HG03342 (cell line): ENCODE measurements at regions not wholly inside any gene's neighbourhood (a gene's known extent, or its start where the extent isn't known, plus 50 kb on each side); places are given as distances from the start of the nearest gene placed in this dataset.

Experiments
- ATAC-seq: cut with Tn5 transposase; IDR thresholded peaks from one replicate; pipeline ENCODE4 v1.9.1; 2021; ENCODE audit warnings: mild to moderate bottlenecking, moderate library complexity; ENCODE audit not compliant: unreplicated experiment

DNA sequence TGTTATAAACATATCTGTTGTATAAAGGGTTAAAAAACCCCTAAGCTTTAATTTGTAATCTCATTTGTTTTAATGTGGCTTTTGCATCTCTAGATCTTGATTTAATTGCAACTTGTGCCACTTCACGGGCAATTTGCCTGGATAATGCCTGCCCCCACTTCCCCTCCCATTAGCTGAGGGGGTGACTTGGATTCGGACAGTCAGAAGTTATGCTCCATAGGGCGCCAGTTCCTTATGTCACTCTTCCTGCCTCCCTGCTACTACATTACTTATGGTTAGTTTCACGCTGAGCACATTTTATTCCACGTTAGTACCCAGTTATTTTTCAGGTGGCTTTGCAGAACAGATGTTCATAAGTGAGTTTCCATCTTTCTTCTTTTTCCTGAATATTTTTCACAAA is 1015.2 kb upstream of the PHF14 start:
- ATAC-seq: no peak

DNA sequence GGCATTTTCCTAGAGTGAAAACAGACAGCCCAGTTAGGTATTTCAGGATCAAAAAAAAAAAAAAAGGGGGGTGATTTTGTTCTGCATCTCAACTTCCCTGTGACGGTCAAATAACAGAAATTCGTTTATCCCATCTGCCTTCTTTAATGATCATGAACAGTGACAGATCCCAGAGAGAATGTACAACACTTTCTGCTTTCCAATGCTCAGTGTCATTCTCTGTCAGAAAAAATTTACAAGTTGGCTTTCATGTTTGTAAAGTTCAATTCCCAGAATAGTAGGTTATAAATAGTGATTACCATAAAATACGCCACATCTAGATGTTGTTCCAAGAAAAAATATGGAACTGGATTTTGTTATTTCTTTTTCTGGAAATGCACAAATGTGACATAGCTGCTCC is 1013.2 kb upstream of the PHF14 start:
- no peak for ATAC-seq

DNA sequence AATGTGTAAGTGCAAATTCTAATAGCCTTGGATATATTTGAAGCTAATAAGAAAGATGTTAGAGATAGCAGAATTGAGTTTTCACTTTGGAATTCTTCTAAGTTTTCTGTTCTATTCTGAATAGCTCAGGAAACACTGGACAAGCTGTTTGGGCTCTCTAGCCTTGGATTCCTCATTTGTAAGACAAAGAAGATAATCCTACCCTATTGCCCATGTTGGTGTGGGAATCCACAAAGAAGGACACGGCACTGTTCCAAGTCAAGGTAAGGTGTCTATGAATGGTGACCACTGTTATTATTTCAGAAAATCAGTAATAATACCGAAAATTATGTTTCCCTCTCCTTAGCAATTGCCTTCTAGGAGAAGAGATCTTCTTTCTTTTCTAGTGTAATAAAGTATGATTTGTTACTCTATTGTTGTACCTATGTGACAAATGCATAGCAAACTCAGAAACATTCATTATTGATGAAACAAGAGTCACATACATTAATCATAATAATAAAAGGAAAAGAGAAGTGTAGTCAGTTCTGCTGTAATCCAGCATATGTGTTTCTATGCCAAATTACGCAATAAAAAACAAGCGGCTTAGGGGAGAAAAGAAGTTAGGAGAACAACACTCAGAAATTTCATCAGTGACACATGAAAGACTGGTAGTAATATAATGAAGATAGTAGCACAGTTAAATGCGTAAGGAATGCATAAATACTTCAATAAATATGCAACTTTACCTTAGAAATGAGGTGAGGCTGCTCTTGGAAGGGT is 1012.3 kb upstream of the PHF14 start:
- ATAC-seq: no peak

DNA sequence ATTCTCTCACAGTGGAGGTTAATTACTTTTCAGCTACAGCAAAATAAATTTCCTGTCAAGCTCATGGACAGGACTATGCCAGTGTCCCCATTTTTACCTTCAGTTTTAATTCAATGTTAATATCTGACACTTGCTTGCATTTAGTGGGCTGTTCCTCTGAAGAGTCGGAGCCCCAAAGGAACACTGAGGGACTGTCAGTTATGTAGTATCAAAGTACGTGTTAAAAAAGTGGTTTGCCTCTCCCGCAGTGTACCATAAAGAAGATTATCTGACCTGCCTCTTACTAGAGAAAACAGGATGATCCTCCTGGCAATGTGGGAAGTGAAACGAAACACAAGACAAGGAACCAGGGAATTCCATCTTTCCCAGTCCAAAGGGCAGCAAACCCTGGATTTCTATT is 1010.9 kb upstream of the PHF14 start:
- ATAC-seq: no peak

DNA sequence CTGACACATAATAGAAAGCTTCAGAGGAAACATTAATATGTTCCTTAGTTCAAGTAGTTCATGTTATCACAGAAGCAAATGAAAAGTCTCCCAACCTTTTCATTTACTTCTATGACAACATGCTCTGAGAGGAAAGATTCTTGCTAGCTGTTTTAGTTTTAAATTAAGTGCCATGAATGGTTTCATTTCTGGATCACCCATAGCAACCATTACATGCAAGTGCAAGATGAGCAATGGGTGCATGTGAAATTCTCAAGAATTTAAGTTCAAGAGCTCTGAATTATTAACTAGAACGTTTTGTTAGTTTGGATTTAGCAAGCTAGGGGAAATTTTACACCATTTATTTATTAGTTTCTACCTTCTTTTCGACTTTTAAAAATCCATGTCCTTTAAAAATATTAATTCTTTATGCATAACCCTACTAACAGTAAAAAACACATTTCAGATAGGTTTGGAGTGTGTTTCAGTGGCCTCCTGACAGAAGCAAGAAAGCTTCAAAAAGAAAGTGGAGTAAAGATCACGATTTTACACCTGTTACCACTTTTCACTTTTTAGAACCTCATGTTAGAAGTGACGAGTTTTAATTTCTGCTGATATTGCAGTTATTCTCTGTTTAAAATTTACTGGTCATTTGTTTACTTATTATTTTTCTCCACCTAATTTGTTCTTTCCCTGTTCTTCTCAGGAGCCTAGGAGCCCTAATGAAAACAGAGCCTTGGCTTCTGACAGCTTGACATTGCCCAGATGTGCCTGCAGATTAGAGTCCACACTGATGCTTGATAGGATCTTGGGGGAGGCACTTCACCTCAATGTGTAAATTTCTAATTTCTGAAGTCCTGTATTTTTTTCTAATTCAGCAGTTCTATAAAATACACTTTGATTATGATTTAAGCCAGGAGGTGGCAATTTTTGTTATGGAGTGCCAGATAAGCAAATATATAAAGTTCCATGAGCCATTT is 995.3 kb upstream of the PHF14 start:
- ATAC-seq: no peak

DNA sequence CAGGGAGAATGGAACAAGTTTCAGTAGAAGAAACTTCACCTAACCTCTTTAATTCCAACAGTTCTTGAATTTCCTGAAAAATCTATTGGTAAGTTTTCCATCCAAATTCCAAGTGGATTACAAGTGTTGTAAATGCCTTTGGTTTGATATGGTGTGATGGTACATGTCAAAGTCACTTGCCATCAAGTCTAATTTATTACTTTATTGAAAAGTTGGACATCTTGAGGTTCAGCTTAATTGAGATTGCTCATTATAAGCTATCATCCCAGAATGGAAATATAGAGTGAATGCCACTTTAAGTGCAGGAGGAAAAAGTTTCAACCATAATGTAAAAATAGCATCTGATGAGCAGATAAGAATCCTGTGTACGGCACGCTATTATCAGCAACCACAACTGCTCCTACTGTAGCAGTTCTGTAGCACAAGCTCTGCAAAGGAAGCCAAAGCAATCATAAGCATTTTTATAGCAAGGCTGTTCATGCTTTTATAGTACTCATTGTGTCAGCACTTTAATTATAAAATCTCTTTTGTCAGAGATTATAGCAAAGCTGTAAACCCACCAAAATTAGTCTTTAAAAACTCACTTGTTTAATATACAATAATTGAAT is 991.8 kb upstream of the PHF14 start:
- ATAC-seq: no peak

DNA sequence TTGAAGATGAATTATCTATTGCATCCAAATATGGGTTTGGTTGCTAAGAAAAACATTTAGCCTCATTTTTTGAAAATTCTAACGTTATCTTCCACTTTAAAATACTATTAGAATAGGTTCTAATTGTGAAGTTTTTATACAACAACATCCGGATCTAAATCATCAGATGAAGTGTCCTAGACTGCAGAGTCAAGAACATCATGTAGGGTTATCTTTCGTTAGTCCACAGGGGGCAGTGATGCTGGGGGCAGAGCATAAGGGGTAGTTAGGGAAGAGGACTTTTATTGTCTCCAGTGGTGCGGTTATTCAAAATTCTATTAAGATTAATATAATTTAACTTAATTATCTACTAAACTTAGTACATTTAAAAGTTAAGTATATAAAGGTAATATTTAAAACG is 990.6 kb upstream of the PHF14 start:
- no peak for ATAC-seq

DNA sequence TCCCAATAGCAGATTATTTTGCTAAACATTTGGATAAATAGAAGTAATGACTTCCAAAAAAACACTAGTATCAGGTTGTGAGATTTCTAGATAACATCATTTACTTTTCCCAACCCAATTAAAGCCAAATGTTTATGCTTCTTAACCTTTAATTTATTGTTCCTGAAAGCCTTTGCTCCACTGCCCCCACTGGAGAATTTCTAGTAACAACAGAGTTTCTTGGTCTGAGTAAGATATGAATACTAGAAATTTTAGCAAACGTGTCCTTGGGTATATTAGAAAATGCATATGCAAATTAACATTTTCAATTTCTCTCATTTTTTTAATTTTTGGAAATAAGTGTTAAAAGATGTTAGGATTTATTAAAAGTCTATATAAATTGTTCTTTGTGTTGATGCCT is 958.0 kb upstream of the PHF14 start:
- no peak for ATAC-seq

DNA sequence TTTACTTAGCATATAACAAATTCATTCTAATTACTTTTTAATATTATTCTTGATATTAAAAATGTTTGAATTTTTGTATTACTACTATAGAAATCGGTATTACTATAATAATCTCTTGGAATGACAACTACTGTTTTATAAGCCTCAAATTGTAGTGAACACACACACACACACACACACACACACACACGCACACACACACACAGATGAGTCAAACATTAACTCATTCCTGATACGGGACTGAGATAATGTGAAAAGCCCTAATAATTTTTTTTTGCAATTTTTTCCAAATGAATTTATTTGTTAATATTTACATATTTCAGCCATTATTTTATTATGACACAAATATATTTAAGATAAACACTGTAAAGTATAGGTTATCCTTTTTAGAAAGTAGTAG is 951.2 kb upstream of the PHF14 start:
- no peak for ATAC-seq

DNA sequence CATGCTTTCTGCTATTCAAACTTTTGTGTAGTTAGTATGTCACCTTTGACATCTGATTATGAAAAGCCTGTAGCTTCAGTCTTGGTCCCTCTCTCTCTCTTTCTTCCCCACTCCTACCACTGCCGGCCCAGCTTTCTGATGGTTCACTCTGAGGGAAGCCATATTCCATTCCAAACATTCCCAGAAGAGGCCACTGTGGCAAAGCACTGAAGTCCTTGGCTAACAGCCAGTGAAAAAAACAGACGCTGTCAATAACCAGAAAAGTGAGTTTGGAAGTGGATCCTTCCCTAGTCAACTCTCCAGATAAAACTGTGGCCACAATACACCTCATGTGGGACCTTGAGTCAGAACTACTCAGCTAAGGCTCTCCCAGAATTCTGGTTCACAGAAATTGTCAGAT is 950.7 kb upstream of the PHF14 start:
- no peak for ATAC-seq

DNA sequence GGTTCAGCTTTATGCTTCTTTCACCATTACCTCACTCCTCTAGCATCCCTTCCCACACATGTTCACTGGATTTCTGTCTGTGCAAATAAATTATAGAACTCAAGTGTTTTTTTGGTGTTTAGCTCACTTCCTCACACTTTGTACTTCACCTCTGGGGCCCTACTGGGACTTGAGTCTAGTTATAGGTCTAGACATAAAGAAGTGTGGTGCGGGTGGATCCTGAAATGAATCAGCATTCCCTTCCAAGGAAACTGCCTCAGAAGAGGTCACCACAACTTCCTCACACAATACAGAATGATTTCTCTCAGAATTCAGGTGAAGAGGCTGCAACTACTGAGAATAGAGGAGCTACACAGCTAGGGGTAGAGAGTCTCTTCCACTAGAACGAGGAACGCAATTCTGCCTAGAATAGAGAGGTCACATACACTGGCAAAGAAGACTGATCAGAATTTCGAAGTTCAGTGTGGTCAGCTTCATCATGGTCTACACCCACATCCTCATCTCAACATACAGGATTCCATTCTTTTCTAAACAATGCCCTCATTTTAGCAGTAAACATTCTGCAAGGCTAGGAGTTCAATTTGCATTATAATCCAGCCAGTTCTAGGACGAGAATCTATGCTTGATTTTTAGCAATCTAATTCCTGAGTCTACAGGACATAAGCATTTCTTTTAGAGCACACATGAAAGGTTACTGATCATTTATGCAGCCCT is 938.7 kb upstream of the PHF14 start:
- no peak for ATAC-seq

DNA sequence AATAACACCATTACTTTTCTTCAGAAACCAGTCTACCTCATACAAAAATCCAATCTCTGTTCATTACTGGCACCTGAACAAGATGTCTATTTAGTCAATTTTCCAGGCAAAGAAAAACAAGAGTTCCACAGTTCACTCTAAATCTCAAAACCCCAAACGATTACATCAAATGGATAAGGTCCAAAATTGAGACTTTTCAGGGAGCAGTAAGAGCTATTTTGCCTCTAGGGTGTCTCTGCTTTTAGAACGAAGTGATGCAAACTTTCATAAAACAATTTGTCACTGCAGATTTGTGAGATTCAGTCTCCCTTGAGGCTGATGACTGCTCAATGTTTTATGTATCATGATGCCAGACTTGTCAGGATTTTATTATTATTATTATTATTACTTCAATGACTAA is 937.0 kb upstream of the PHF14 start:
- no peak for ATAC-seq

DNA sequence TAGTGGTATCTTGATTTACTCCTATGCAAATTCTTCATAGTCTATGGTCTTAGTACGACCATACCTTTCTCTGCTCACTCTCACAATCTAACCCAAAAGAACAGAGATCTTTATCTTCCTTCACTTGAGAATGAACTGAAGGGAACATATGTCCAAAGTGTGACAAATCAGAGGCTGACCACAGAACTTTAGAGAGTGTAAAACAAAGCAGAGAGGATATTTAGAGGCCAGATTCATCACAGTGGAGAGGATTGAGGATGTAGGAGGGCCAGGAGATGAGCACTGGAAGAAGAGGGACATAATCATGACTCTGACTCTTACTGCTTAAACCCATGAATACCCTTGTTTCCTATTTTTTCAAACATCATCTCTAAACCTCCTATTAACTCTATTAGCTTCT is 935.3 kb upstream of the PHF14 start:
- ATAC-seq: no peak

DNA sequence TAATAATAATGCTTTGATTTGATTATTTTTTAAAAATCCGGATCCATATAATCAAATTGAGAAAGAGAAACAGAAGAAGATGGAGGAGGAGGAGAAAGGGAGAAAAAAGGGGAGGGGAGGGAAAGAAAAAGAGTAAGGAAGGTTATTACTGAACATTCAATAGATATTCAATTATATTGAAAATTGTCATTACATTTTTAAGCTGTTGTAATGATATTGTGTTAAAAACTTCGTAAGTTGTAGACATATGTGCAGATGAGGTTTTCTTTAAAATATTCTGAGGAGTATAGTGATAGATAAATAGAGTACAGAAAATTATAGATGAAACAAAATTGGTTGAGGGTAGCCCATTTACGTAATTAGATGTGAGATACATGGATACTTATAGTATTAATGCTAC is 933.0 kb upstream of the PHF14 start:
- no peak for ATAC-seq

DNA sequence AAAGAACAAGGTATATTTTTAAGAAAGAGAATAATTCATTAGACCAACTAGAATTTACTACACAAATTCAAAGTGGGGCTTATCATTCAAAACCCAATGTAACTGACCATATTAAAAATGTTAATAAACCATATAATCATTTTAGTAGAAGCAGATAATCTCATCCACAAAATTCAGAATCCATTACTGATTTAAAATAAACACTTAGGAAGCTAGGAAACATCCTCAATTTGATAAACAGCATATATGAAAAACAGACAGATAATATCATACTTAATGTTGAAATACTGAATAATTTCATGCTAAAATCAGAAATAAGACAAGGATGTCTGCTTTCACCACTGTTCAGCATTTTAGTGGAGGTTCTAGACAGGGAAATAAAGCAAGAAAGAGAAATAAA is 902.8 kb upstream of the PHF14 start:
- ATAC-seq: no peak

DNA sequence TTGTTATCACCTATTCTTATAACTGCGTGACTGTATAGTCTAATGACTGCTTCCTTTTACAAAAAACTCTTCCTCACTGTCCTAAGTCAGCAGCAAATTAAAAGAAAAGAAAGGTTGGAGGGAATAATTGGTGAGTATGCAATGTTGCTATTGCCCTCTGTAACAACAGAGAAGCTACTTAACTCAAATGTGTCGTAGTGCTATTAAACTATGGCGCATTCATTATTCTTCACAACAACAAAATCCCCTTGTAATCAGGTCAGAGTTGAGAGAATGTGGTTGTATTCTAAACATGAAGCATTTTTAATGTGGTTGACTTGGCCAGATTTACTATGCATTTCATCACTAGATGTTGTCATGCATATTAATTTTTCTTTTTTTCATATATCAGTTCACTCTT is 897.8 kb upstream of the PHF14 start:
- no peak for ATAC-seq

DNA sequence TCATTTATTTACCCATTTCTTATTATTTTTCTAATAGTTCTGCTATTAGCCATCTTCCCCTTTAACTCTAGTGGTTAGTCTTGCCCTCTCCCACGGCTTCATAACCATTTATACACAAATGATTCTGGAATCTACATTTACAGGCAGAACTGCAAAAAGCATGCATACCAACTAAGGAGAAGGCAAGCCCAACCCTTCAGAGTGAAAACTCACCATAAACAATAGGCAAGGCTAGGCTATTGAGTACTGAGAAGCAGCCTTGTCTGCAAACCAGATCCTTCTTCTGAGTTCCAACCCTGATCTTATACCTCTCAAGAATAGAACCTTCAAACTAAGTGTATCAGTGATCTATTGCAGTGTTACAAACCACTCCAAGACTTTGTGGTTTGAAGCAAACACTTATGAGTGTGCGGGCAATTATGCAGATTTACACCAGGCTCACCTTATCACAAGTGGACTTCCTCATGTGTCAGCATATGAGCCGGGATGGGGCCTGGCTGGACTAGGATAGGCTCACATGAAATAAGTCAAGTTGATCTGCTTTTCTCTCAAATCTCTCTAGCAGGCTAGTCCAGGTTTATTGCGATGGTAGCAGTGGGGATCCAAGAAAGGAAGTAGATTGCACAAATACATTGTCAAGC is 896.9 kb upstream of the PHF14 start:
- ATAC-seq: no peak

DNA sequence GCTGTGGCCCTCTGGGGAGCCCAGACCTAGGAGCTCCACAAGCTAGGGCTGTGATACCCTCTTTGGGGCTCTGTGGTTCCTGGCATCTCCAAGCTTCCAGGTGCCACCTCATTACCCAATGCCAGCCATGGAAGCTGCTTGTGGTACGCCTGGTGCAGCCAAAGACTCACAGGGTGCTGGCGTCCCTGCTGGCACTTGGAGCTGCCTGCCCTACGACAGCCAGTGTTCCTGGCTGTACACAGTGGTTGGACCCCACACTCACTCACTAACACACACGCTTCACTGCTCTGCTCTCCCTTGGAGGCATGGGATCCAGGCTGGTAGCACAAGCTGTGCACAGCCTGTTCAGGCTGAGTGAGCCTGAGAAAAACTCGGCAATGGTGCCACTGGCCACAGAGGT is 894.1 kb upstream of the PHF14 start:
- ATAC-seq: no peak

DNA sequence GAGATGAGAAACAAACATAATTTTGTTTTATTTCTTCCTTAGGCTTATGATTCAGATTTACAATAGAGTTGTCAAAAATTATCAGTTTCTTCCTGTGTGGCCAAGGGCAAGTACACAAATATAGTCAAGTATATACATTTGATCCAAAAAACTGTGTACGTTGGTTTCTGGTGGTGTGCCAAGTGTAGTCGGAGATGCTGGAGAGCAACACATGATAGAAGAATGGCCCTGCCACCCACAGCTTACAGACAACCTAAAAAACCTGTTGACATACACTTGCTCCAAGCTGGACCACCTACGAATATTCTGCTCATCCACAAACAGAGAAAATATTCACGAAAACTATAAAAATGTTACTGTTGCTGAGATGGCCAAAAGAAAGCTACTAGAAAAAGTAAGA is 890.8 kb upstream of the PHF14 start:
- no peak for ATAC-seq

DNA sequence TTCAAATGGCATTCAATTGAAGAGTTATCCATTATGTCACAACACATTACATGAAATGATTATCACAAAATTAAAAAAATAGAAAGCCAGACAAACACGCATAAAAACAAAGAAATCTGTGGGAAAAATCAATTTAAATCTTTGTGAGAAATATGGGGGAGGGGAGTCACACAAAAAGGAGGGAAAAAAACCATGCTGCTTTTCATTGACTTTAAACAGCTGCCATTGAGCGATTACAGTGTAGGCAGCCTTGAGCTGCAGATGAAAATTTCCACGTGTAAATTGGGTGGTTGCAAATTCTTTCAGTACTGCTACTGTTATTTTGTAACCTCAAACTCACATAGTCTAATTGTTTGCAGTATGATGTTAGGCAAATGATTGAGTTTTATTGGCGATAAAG is 889.9 kb upstream of the PHF14 start:
- no peak for ATAC-seq

DNA sequence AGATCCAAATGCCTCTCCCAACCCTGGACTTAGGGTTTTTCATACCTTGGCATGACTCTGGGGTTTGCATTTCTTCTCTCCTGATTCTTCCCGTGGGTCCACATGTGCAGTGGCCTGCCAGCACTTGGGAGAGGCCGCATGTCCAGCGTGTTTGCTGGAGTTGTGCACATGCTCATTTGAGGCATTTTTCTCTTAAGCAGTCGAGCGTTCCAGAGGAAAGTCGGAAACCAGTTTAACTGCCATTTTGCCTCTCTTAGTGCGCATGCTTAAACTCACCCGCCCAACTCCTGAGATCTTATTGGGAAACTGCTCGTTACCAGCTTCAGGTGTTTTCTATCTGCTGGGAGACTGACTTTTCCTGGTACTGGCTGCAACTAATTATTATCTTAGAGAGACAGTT is 888.4 kb upstream of the PHF14 start:
- ATAC-seq: no peak
